GM03348 (cell line): ENCODE measurements at regions not wholly inside any gene's neighbourhood (a gene's known extent, or its start where the extent isn't known, plus 50 kb on each side); places are given as distances from the start of the nearest gene placed in this dataset.

ENCODE experiments used
- DNase-seq: peaks from one replicate; pipeline ENCODE4 v3.0.0; 2012; ENCODE audit warnings: low spot score

DNA sequence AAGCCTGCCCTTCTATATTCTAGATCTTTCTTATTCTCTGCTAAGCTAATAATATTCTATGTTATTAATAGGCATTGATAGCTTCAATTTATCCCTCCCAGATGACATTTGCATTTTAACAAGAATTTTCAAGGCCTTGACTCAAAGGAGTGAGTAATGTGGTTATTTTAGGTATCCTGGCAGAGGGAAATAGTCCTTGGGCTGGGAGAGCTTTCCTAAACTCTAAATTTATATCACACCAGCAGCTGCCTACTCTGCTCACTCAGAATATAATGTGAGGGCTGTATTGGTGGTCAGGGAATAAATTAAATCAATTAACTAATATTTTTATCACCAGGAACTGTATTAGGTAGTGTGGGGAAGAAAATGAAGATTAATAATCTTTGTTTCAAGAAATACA is 74.8 kb upstream of the ADAM23 start:
- no peak for DNase-seq

DNA sequence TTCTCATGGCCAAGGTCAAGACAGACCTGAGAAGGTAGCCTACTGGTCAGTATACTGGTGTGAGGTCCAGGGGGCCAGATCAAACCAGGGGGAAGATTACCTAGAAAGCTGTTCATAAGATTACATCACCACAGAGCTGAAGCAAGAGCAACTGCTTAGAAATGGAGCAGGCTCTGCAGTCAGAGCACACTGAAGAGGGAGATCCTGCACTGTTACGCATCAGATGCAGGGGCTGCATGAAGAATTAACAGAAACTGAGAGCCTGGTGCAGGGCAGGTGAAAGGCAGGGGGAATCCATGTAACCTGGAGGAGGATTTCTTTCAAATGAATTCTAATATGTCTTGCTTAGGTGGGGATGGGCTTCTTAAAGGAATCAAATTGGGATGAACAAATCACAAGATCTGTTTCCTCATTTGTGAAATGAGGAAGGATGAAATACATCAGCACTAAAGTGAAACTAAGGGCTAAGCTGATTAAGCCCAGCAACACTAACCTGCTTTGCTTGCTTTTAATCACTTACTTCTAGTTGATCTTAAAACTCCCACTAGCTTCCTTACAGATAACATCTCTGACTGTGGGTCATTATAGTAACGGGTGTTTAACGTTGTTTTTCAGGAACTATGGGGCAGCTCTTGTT is 74.3 kb upstream of the ADAM23 start:
- DNase-seq: no peak

DNA sequence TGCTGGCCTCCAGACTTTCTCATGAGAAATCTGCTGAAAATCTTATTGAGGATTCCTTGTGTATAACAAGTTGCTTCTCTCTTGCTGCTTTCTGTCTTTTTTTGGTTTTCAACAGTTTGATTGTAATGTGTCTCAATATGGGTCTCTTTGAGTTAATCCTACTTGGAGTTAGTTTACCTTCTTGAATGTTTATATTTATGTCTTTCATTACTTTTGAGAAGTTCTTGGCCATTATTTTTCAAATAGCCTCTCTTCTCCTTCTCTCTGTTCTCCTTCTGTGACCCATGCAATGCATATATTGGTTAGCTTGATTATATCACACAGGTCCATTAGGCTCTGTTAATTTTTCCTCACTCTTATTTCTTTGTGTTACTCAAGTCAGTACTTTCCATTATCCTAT is 67.4 kb upstream of the ADAM23 start:
- no peak for DNase-seq

DNA sequence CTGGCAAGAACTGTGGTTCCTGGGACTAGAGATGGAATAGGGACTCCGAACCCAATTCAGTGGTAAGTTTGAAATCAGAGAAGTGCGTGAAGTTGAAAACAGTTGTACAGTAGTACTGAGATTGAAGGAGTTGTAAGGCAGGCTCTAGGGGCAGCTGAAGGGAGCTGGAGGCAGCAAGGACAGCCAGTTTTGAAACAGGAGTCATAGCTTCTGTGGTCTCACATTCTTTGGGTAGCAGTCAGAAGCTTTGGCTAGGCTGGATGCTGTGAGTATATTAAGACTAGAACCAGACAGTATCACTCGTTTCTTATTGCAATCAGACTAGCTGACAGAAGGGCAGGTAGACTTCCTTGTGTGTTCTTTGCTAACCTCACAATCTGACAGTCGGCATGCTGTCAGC is 64.5 kb upstream of the ADAM23 start:
- DNase-seq: no peak

DNA sequence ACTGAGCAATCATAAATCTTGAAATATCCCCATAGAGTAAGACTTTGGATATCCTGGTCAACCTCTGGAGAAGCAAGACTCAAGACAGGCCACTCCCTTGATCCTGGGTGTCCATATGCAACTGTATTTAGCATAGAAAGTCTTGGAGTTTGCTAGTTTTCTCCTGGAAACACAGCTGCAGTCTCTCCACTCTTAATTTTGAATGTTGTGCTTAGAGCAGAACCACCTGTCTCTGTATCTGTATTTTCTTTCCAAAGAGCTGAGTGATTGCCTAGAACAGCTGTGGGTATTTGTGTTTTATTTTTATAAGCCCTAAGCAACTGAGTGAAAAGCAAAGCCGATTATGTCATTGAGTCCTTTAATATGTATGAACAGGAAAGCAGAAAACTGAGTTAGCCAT is 64.1 kb upstream of the ADAM23 start:
- DNase-seq: no peak

DNA sequence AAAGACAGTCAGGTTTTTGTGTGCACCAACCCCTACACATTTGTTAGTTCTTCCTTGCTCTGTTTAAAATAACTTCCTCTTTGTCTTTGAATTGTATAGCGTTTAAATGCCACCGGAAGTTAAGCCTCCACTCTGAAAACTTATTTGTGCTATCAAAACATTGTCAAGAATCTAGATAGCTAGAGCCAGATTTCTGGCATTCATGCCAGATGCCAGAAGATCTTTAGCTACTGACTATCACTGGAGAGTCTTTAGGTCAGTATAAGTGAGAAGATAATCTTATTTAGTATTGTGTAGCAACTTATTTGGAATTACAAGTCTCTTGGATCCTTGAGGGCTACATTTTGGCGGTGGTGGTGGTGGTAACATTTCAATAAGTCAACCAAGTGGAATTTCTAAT is 63.4 kb upstream of the ADAM23 start:
- DNase-seq: no peak

DNA sequence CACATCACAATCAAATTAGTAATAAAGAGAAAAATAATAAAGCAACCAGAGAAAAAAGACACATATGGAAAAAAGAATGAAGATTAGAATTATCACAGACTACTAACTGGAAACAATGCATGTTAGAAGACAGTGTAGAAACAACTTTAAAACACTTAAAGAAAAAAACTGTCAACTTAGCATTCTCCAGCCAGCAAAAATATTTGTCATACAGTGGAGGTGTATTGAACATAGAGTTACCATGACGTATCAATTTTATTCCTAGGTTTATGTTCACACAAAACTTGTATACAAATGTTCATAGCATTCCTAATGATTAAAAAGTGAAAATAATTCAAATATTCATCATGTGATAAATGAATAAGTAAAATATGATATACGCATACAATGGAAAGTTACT is 61.5 kb upstream of the ADAM23 start:
- no peak for DNase-seq

DNA sequence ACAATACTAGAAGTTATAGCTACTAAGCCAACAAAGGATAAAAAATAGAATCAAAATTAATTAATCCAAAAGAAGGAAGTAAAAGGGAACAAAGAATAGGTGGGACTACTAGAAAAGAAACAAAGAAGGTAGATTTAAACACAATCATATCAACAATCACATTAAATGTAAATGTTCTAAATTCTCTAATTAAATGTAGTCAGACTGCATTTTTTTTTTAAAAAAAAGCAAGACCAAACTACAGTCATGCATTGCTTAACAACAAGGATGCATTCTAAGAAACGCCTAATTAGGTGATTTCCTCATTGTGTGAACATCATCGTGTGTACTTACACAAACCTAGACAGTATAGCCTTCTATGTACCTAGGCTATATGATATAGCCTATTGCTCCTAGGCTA is 59.7 kb upstream of the ADAM23 start:
- no peak for DNase-seq

DNA sequence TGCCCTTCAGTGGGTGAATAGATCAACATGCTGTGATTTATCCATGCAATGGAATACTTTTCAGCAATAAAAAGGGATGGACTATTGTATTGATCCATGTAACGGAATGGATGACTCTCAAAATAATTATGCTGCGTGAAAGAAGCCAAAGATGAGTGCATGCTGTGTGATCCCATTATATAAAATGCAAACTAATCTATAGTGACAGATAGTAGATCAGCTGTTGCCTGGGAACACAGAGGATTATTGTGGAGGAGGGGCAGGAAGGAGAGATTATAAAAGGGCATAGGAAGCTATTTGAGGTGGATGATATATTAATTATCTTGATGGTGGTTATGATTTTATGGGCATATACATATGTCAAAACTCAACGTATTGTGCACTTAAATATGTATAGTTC is 55.5 kb upstream of the ADAM23 start:
- no peak for DNase-seq

DNA sequence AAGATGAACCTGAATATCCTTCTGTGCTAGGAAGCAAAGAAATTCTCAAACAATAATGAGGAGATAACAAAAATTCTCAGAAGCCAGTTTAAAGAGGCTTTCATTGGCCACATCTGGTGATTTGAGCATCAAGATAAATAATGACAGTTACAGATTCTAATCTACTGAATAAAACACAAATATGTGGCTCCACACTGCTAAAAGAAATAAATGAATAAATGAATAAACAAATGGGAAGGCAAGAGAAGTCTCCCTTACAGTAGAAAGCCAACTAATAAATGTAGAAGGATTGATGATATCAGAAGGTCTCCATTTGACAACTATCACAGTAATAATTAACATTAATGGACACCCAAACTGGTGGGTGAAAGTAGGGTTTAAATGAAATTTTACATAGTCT is 54.6 kb upstream of the ADAM23 start:
- DNase-seq: no peak

DNA sequence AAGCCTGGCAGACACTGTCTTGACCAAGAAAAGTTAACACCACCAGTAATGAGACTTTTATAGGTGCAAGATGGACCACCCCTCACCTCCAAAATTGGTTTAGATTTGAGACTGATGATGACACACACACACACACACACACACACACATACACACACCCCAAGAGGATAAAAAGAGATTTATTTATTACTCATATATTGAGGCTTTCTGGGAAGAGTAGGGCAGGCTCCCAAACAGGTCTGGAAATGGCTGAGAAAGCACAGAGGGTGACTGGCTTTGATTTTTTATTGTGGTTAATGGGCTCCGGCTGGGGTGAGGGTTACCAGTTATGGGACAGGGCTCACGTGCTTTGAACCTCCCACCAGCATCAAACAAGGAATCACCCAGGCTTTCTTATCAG is 54.2 kb upstream of the ADAM23 start:
- DNase-seq: no peak

DNA sequence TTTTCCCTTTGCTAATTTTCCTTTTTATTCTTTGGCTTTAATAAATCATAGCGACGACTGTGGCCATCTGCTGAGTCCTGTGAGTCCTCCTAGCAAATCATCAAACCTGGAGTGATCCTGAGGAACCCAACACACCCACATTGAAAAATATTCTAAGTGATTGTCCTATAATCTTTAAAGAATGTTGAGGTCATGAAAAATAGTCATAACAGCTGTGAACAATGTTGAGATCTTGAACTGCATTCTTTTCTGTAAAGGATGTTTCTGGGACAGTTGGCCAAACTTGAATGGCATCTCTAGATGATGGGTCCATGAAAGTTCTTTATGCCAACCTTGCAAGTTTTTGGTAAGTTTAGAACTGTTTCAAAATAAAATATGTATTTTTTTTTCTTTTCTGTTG is 53.2 kb upstream of the ADAM23 start:
- no peak for DNase-seq

DNA sequence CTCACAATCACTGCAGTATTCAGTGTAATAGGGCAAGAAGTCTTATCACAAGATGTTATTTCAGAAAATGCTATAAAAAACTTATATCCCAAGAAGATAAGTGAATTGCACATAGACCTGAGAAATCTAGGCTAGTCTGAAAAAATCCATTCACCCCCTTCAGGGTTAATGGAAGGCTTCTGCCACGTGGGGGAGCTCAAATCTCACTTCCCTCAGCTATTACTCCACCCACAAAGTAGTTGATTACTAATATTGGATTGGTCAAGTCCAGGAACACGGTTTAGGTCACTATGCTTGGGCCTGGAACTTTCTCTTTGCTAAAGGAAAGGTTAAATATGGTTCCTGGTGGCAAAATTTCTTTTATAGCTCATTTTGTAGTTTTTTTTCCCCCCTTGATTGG is 51.2 kb upstream of the ADAM23 start:
- peak; percentile 60 for DNase-seq
